ENCODE measurements at regions not wholly inside any gene's neighbourhood (a gene's known extent, or its start where the extent isn't known, plus 50 kb on each side); places are given as distances from the start of the nearest gene placed in this dataset.

GRCh38 chr10:28449926-28450325 lies 83.0 kb upstream of the WAC start:
- Histone ChIP-seq H2AFZ (ENCODE audit: low read depth, low read length) (no peak overlapping the region), H3K36me3 (ENCODE audit: insufficient read depth, low read length) (no peaks in the 10 kb centered on the region), H3K27ac (ENCODE audit: low read length) (no peak overlapping the region)

GRCh38 chr10:28453926-28454325 lies 79.0 kb upstream of the WAC start:
- Histone ChIP-seq H3K27me3 (ENCODE audit: insufficient read depth, low read depth, low read length) (no peaks in the 10 kb centered on the region), H3K4me2 (ENCODE audit: low read length) (no peak overlapping the region), H3F3A (ENCODE audit: insufficient read depth, low read length, poor library complexity, severe bottlenecking) (no peaks in the 10 kb centered on the region), H3K4me3 (ENCODE audit: low read length) (no peak overlapping the region), H2AFZ (ENCODE audit: low read depth, low read length) (no peak overlapping the region), H4K20me1 (ENCODE audit: insufficient read depth) (no peaks in the 10 kb centered on the region), H3K9me2 (ENCODE audit: insufficient read depth, low read length) (no peaks in the 10 kb centered on the region), H3K9ac (ENCODE audit: low read length) (no peak overlapping the region), H3K36me3 (ENCODE audit: insufficient read depth, low read length) (no peaks in the 10 kb centered on the region), H3K27ac (ENCODE audit: low read length) (no peak overlapping the region), H3K79me2 (replicated peaks; ENCODE audit: insufficient read depth, low read length) (no peaks in the 10 kb centered on the region), H3K9me3 (ENCODE audit: low read length) (no peaks in the 10 kb centered on the region)
- no peak for TF ChIP-seq TAF1 (IDR thresholded peaks at IDR 0.05; ENCODE audit: low read depth)
- no peak for TF ChIP-seq SMC3 (conservative IDR thresholded peaks at IDR 0.05; ENCODE audit: poor library complexity)
- TF ChIP-seq RAD21 (conservative IDR thresholded peaks at IDR 0.05): no peak

More at GRCh38 chr10:28449926-28450325, 83.0 kb upstream of the WAC start:
- H3K9me2 ChIP-seq (ENCODE audit: insufficient read depth, low read length): no peaks in the 10 kb centered on the region
- H3K27me3 ChIP-seq (ENCODE audit: insufficient read depth, low read depth, low read length): no peaks in the 10 kb centered on the region
- TF ChIP-seq REST (IDR thresholded peaks at IDR 0.05; ENCODE audit: borderline replicate concordance) (no peak), MXI1 (conservative IDR thresholded peaks at IDR 0.05; ENCODE audit: poor library complexity, severe bottlenecking) (no peak), SMC3 (conservative IDR thresholded peaks at IDR 0.05; ENCODE audit: poor library complexity) (no peak), RAD21 (conservative IDR thresholded peaks at IDR 0.05) (no peak), TAF1 (IDR thresholded peaks at IDR 0.05; ENCODE audit: low read depth) (no peak), EP300 (conservative IDR thresholded peaks at IDR 0.05; ENCODE audit: poor library complexity, severe bottlenecking) (no peak), CTCF (IDR thresholded peaks at IDR 0.05; ENCODE audit: poor library complexity, severe bottlenecking) (no peak), EZH2 (IDR thresholded peaks at IDR 0.05; ENCODE audit: borderline replicate concordance, insufficient read depth, low read length, poor library complexity, severe bottlenecking) (no peak), POLR2AphosphoS5 (IDR thresholded peaks at IDR 0.05) (no peak)
- no peaks in the 10 kb centered on the region for H3K79me2 ChIP-seq (replicated peaks; ENCODE audit: insufficient read depth, low read length)
- H3K4me3 ChIP-seq (ENCODE audit: low read length): no peak overlapping the region
- no peaks in the 10 kb centered on the region for H3K9me3 ChIP-seq (ENCODE audit: low read length)
- no peaks in the 10 kb centered on the region for H4K20me1 ChIP-seq (ENCODE audit: insufficient read depth)
- no peaks in the 10 kb centered on the region for H3F3A ChIP-seq (ENCODE audit: insufficient read depth, low read length, poor library complexity, severe bottlenecking)
- H3K4me2 ChIP-seq (ENCODE audit: low read length): no peak overlapping the region
- H3K9ac ChIP-seq (ENCODE audit: low read length): no peak overlapping the region

GRCh38 chr10:28457110-28457509 lies 75.8 kb upstream of the WAC start:
- Histone ChIP-seq H3K36me3 (ENCODE audit: insufficient read depth, low read length) (no peaks in the 10 kb centered on the region), H3K79me2 (replicated peaks; ENCODE audit: insufficient read depth, low read length) (no peaks in the 10 kb centered on the region), H3K27ac (ENCODE audit: low read length) (no peak overlapping the region), H3K4me3 (ENCODE audit: low read length) (no peak overlapping the region), H3K27me3 (ENCODE audit: insufficient read depth, low read depth, low read length) (no peaks in the 10 kb centered on the region), H3F3A (ENCODE audit: insufficient read depth, low read length, poor library complexity, severe bottlenecking) (no peaks in the 10 kb centered on the region), H3K4me2 (ENCODE audit: low read length) (no peak overlapping the region), H3K9me3 (ENCODE audit: low read length) (no peaks in the 10 kb centered on the region), H2AFZ (ENCODE audit: low read depth, low read length) (no peak overlapping the region), H3K9me2 (ENCODE audit: insufficient read depth, low read length) (no peaks in the 10 kb centered on the region), H4K20me1 (ENCODE audit: insufficient read depth) (no peaks in the 10 kb centered on the region), H3K9ac (ENCODE audit: low read length) (no peak overlapping the region)
- TF ChIP-seq MXI1 (conservative IDR thresholded peaks at IDR 0.05; ENCODE audit: poor library complexity, severe bottlenecking): no peak
- TF ChIP-seq RAD21 (conservative IDR thresholded peaks at IDR 0.05): no peak
- no peak for TF ChIP-seq EZH2 (IDR thresholded peaks at IDR 0.05; ENCODE audit: borderline replicate concordance, insufficient read depth, low read length, poor library complexity, severe bottlenecking)
- no peak for TF ChIP-seq REST (IDR thresholded peaks at IDR 0.05; ENCODE audit: borderline replicate concordance)
- no peak for TF ChIP-seq TAF1 (IDR thresholded peaks at IDR 0.05; ENCODE audit: low read depth)
- TF ChIP-seq EP300 (conservative IDR thresholded peaks at IDR 0.05; ENCODE audit: poor library complexity, severe bottlenecking): no peak
- no peak for TF ChIP-seq SMC3 (conservative IDR thresholded peaks at IDR 0.05; ENCODE audit: poor library complexity)
- TF ChIP-seq CTCF (IDR thresholded peaks at IDR 0.05; ENCODE audit: poor library complexity, severe bottlenecking): no peak
- no peak for TF ChIP-seq POLR2AphosphoS5 (IDR thresholded peaks at IDR 0.05)
